CD4-positive, alpha-beta T cell treated with Interleukin-15 for 1 hour (primary cell): ENCODE measurements at regions not wholly inside any gene's neighbourhood (a gene's known extent, or its start where the extent isn't known, plus 50 kb on each side); places are given as distances from the start of the nearest gene placed in this dataset.
"Not testable (repeated sequence)": the region's sequence is repeated elsewhere in the genome, so short reads cannot be mapped to it uniquely, and the experiment has no call there.

ENCODE experiments used
- DNase-seq: peaks from one replicate; pipeline ENCODE4 v3.0.0-alpha.2; 2020

DNA sequence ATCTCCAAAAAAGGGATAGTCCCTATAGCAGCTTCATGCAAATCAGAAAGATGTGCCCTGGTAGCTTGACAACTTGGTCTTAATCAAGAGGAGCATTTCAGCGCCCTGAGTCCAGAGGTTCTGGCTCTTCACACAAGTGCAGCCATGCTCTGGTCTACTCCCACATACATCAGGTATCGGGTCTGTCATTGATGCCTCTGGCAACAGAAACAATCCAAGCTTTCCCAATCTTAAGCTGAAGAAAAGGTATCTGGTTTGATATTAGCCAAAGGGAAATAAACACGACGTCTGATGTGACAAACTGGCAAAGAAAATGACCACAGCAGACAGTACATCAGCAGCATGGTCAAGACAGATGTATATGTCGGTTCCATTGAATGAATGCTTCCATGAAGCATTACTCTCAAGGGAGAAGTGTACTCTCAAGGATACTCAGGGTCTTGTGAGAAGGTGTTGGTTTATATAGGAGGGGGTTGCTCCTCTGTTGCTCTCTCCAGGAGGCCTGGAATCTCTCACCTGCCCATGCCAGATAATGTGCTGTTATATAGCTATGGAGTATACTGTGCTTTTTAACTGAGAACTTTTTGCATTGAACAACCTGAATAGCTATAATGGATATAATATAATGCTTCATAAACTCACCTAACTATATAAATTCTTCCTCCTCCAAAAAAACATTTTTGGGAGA, 879.6 kb upstream of the PCDH10 start:
- DNase-seq = no peak

DNA sequence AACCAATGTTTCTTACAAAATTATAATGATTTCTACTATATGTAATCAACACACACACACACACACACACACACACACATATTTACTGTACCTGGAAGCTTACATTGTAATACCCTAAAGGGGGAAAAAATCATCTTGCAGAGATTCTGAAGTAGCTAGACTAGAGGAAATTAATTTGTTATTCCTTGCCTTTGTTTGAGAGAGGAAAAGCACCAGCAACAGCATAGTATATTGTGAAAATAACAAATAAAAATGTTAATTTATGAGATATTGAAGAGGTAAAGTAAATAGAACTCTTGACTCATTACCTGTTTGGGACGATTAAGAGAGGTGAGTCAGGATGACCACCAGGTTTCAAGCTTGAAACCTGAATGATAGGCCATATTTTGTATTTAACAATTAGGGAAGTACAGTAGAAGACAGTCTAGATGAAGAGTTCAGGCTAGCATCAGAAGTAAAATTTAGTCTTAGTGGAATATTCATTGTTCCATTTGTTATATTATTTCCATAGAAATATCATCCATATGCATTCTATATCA, 873.4 kb upstream of the PCDH10 start:
- DNase-seq = no peak

DNA sequence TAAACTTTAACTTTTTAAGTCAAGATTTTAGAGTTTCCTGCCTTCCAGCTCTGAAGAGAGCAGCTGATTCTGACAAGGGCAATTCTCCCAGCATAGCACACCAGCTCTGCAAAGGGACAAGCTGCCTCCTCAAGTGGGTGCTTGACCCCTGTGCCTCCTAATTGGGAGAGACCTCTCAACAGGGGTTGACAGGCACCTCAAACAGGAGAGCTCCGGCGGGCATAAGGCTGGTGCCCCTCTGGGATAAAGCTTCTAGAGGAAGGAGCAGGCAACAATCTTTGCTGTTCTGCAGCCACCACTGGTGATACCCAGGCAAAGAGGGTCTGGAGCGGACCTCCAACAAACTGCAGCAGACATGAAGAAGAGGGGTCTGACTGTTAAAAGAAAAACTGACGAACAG, 872.9 kb upstream of the PCDH10 start:
- DNase-seq = no peak

- no peak for DNase-seq
Measured at GRCh38 chr4:132276989-132277388, 872.1 kb upstream of the PCDH10 start.

GRCh38 chr4:132281733-132282132, 867.4 kb upstream of the PCDH10 start:
- no peak for DNase-seq

DNA sequence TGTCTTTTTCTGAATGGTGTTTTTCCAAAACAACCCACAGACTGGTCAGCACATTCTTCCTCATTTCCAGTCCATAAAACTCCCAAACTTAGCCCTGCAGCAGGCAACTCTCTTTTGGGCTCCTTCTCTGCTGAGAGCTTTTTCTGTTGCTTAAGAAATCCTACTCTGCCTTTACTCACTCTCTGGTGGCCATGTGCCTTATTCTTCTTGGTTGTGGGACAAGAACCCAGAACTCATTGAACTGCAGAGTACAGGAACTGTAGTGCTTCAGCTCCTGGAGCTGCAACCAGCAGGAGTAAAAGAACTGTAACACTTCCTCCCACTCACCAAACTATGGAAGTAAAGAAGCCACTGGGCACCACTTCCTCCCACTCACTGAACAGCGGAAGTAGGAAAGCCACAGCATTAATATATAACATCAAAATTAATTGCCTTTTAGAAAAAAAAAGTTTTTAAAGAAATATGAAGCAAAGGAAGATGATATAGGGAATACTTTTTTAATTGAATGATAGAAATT, 864.1 kb upstream of the PCDH10 start:
- no peak for DNase-seq

GRCh38 chr4:132297346-132297745, 851.7 kb upstream of the PCDH10 start:
- no peak for DNase-seq

DNA sequence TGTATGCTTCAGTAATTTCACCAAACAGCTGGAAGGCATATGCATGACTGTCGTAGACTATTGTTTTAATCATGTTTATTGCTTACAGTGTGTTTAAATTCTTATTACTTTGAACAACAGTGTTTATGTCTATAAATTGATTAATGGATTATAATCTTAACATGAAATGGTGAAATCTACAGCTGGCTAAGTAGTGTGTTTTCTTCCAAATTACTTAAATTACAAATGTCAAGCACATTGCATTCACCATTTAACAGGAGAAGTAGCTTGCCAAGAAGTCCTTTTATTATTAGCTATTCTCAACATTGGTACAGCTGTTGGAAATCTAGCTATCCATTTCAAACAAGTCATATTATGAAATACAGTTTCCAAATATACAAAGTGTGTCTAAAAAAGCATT, 849.3 kb upstream of the PCDH10 start:
- no peak for DNase-seq

DNA sequence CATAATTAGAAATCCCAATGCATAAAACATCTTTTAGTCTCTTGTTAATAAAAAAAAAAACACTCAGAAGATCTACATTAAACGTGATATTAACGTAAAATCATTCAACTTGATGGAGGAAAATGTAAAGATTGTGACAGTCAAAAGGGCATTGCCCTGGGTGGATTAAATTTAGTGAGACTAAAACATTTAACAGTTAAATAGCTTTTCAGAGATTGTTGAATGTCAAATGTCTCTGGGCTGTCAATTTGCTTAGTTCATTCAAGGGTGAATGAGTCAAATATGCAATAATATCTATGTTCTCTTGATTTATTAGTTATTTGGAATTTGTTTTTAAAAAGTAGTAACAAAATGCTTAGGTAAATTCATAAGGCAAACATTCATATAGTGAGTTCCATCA, 836.6 kb upstream of the PCDH10 start:
- DNase-seq = no peak

DNA sequence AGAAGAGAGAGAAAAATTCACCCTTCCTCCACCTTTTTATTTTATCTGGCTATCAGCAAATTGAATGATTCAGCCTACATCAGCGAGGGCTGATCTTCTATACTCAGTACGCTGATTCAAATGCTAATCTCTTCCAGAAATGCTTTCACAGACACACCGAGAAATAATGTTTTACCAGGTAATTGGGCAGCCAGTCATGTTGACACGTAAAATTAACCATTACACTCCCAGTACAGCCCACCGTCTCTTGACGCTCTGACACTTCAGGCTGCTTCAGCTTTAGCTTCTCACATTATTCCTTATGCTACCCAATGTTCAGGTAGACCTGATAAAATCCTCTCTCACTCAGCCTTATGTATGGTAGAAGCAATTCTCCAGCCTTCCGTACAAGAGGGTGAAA, 835.2 kb upstream of the PCDH10 start:
- DNase-seq = no peak

GRCh38 chr4:132316738-132317137, 832.4 kb upstream of the PCDH10 start:
- DNase-seq = no peak

- DNase-seq = no peak
Measured at GRCh38 chr4:132317923-132318322, 831.2 kb upstream of the PCDH10 start.

DNA sequence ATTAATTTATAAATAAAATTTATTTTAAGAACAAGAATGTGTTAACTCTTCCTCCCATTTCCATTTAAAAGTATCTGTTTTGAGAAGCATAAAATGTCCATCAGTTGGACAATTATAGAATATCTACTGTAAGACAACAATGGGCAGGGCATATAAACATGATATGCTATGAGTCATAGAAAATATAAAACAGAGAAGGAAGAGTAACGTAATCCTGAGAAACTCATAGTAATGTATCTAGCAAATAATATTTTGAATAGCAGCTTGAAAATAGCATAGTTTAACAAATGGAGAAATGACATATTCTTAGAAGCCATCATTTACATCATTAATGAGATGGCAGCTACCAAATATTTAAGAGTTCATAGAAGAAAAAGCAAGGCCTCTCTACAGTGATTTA, 820.3 kb upstream of the PCDH10 start:
- DNase-seq = no peak

GRCh38 chr4:132330994-132331393, 818.1 kb upstream of the PCDH10 start:
- no peak for DNase-seq

GRCh38 chr4:132332932-132333723, 816.0 kb upstream of the PCDH10 start:
- DNase-seq = no peak

- DNase-seq = no peak
Measured at GRCh38 chr4:132333724-132334047, 815.4 kb upstream of the PCDH10 start.

DNA sequence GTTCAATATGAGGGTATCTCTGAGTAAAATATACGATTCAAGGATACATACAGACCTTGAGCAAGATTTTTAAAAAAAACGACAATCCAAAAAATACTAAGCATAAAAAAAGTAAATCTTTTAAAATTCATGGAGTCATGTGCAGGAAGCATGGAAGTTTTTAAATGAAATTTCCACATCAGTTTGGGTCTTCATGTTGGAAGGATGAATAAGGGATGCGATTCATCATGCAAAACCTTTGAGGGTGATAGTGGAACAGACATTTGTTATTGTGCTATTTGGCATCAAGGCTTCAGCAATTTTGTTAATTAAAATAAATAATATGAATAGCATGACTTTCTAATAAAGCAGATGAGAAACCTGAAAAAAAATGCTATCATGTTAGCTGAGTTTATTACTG, 815.0 kb upstream of the PCDH10 start:
- DNase-seq = no peak

GRCh38 chr4:132344924-132345828, 803.9 kb upstream of the PCDH10 start:
- DNase-seq = no peak

DNA sequence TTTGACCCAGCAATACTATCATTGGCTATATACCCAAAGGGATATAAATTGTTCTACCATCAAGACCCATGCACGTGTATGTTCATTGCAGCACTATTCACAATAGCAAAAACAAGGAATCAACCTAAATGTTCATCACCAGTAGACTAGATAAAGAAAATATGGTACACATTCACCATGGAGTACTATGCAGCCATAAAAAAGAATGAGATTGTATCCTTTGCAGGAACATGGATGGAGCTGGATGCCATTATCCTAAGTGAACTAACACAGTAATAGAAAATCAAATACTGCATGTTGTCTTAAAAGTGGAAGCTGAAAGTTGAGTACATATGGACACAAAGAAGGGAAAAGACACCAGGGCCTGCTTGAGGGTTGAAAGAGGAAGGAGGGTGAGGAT, 803.1 kb upstream of the PCDH10 start:
- no peak for DNase-seq

GRCh38 chr4:132351606-132352005, 797.5 kb upstream of the PCDH10 start:
- DNase-seq = not testable (repeated sequence)

DNA sequence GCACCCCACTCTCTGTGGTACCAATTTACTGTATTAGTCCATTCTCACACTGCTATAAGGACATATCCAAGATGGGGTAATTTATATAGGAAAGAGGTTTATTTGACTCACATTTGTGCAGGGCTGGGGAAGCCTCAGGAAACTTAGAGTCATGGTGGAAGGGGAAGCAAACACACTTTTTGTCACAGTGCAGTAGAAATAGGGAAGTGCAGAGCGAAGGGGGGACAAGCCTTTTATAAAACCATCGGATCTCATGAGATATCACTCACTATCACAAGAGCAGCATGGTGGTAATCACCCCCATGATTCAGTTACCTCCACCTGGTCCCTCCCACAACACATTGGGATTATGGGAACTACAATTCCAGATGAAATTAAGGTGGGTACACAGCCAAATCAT, 766.9 kb upstream of the PCDH10 start:
- no peak for DNase-seq

DNA sequence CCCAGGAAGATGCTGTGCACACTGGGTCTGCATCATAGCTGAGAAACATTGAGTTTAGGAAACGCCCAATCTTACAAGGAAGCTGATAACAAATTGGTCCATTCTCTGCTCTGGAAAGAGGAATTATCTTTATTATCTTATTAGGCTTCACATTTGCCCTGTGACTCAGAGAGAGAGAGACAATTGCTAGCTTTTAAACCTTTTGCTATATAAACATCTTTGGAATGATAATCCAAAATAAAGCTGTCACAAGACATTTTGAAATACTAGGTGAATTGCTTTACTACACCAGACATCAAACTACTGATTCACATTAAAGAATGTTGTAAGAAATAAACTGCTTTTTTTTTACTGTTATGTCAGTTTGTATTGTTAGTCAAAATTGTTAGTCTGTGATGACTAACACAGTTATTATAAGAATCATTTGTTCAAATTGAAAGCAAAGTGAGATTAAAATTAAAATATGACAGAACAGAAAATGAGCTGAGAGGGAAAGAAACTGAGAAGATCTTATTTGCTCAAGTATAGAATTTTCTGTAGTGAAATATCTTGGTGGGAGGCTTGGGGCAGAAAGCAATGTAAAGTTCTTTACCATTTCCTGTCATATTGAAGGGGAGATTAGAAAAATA, 765.4 kb upstream of the PCDH10 start:
- DNase-seq = no peak

DNA sequence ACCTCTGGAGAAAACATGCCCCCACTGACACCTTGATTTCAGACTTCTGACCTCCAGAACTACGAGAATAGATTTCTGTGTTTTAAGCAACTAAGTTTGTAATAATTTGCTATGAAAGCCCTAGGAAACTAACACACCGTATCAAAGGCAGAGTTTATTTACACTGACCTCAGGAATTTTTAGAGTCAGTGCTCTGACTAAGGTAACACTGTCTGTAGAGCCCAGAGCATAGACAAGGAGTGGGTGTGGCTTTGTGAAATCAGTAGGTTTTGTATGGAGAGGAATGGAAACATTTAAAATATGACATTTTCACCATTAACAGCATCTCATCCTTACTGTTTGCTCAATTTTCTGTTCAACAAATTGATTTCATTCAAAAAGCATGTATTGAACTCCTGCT, 764.4 kb upstream of the PCDH10 start:
- no peak for DNase-seq
